Neural cell (in vitro differentiated cells): ENCODE measurements at regions not wholly inside any gene's neighbourhood (a gene's known extent, or its start where the extent isn't known, plus 50 kb on each side); places are given as distances from the start of the nearest gene placed in this dataset.

Experiments
- H2AFZ ChIP-seq: fragments of 200-600, 300-800 bp; sonication (generic), shearing (Covaris generic); 2 replicates; pipeline ENCODE4 v1.6.0; 2014; ENCODE audit warnings: low read depth, mild to moderate bottlenecking, antibody characterized with exemption, low read length, moderate library complexity
- H3F3A ChIP-seq: fragments of 200-600 bp; shearing (Covaris generic); 2 replicates; pipeline ENCODE4 v1.6.1; 2016; ENCODE audit warnings: mild to moderate bottlenecking, moderate library complexity, mixed read lengths, antibody characterized with exemption, low read length; ENCODE audit not compliant: insufficient read depth, poor library complexity, severe bottlenecking
- H3K27ac ChIP-seq: fragments of 200-600, 300-800 bp; sonication (generic), shearing (Covaris generic); 2 replicates; pipeline ENCODE4 v1.5.1; 2014; ENCODE audit warnings: mild to moderate bottlenecking, low read length, moderate library complexity
- H3K27me3 ChIP-seq: fragments of 300-800, 200-600 bp; sonication (generic), shearing (Covaris generic); 2 replicates; pipeline ENCODE4 v1.6.0; 2014; ENCODE audit warnings: mild to moderate bottlenecking, low read depth, low read length, moderate library complexity; ENCODE audit not compliant: insufficient read depth
- H3K36me3 ChIP-seq: fragments of 300-800, 200-600 bp; sonication (generic), shearing (Covaris generic); 2 replicates; pipeline ENCODE4 v1.5.1; 2014; ENCODE audit warnings: mild to moderate bottlenecking, antibody characterized with exemption, low read length, moderate library complexity; ENCODE audit not compliant: insufficient read depth
- H3K4me2 ChIP-seq: fragments of 300-800, 200-600 bp; sonication (generic), shearing (Covaris generic); 2 replicates; pipeline ENCODE4 v1.6.0; 2014; ENCODE audit warnings: mild to moderate bottlenecking, low read length
- H3K4me3 ChIP-seq: fragments of 300-800, 200-600 bp; sonication (generic), shearing (Covaris generic); 2 replicates; pipeline ENCODE4 v1.5.1; 2014; ENCODE audit warnings: mild to moderate bottlenecking, low read length, moderate library complexity
- H3K79me2 ChIP-seq: fragments of 200-600 bp; shearing (Covaris generic); replicated peaks from 2 replicates; pipeline ENCODE4 v1.6.0; 2014; ENCODE audit warnings: mild to moderate bottlenecking, low read length, moderate library complexity; ENCODE audit not compliant: insufficient read depth
- H3K9ac ChIP-seq: fragments of 300-800, 200-600 bp; sonication (generic), shearing (Covaris generic); 2 replicates; pipeline ENCODE4 v1.6.1; 2016; ENCODE audit warnings: mild to moderate bottlenecking, low read length, mixed read lengths
- H3K9me2 ChIP-seq: fragments of 200-600 bp; shearing (Covaris generic); 2 replicates; pipeline ENCODE4 v1.6.1; 2016; ENCODE audit warnings: mild to moderate bottlenecking, low read length, mixed read lengths; ENCODE audit not compliant: insufficient read depth
- H3K9me3 ChIP-seq: fragments of 200-600, 300-800 bp; sonication (generic), shearing (Covaris generic); 2 replicates; pipeline ENCODE4 v1.6.1; 2016; ENCODE audit warnings: mild to moderate bottlenecking, mixed run types, low read length, moderate library complexity, mixed read lengths
- H4K20me1 ChIP-seq: fragments of 200-600 bp; shearing (Covaris generic); 2 replicates; pipeline ENCODE4 v1.6.1; 2016; ENCODE audit warnings: mild to moderate bottlenecking, mixed run types; ENCODE audit not compliant: insufficient read depth
- EP300 ChIP-seq: fragments of 450-650 bp; conservative IDR thresholded peaks from 2 replicates; pipeline ENCODE4 v1.6.1; 2014; ENCODE audit warnings: antibody characterized with exemption, mild to moderate bottlenecking, moderate library complexity; ENCODE audit not compliant: poor library complexity, severe bottlenecking
- EZH2 ChIP-seq: fragments of 200-600, 300-800 bp; shearing (Covaris generic), sonication (generic); IDR thresholded peaks from 2 replicates; pipeline ENCODE4 v1.6.1; 2014; ENCODE audit warnings: antibody characterized with exemption, low read length, borderline replicate concordance, mild to moderate bottlenecking; ENCODE audit not compliant: insufficient read depth, poor library complexity, severe bottlenecking
- MXI1 ChIP-seq: fragments of 450-650 bp; conservative IDR thresholded peaks from 2 replicates; pipeline ENCODE4 v1.6.1; 2014; ENCODE audit warnings: antibody characterized with exemption, mild to moderate bottlenecking; ENCODE audit not compliant: poor library complexity, severe bottlenecking
- POLR2AphosphoS5 ChIP-seq: IDR thresholded peaks from 2 replicates; pipeline ENCODE4 v1.6.1; 2012
- RAD21 ChIP-seq: fragments of 450-650 bp; conservative IDR thresholded peaks from 2 replicates; pipeline ENCODE4 v1.6.1; 2014; ENCODE audit warnings: antibody characterized with exemption, mild to moderate bottlenecking, moderate library complexity
- SMC3 ChIP-seq: fragments of 450-650 bp; conservative IDR thresholded peaks from 2 replicates; pipeline ENCODE4 v1.6.1; 2014; ENCODE audit warnings: antibody characterized with exemption, mild to moderate bottlenecking, moderate library complexity; ENCODE audit not compliant: poor library complexity
- TAF1 ChIP-seq: IDR thresholded peaks from 2 replicates; pipeline ENCODE4 v1.6.1; 2012; ENCODE audit warnings: low read depth
- TF ChIP-seq, protein P1 (sequence below): IDR thresholded peaks from 2 replicates; pipeline ENCODE4 v1.6.1; 2012; ENCODE audit warnings: borderline replicate concordance
- TF ChIP-seq, protein P2 (sequence below): fragments of 450-650 bp; IDR thresholded peaks from 2 replicates; pipeline ENCODE4 v1.5.1; 2014; ENCODE audit warnings: antibody characterized with exemption, mild to moderate bottlenecking, moderate library complexity; ENCODE audit not compliant: poor library complexity, severe bottlenecking

GRCh38 chr10:123480344-123480743 lies 185.8 kb upstream of the GPR26 start:
- no peak overlapping the region for H3K4me3 ChIP-seq
- no peaks in the 10 kb centered on the region for H3K79me2 ChIP-seq
- no peaks in the 10 kb centered on the region for H3K36me3 ChIP-seq
- H3K9me2 ChIP-seq: no peaks in the 10 kb centered on the region
- no peak overlapping the region for H3K9ac ChIP-seq
- no peak overlapping the region for H3K27ac ChIP-seq
- H3K4me2 ChIP-seq: no peak overlapping the region
- TF ChIP-seq SMC3 (no peak), RAD21 (no peak), TAF1 (no peak), POLR2AphosphoS5 (no peak), MXI1 (no peak), EP300 (no peak)
- TF ChIP-seq, protein P1, sequence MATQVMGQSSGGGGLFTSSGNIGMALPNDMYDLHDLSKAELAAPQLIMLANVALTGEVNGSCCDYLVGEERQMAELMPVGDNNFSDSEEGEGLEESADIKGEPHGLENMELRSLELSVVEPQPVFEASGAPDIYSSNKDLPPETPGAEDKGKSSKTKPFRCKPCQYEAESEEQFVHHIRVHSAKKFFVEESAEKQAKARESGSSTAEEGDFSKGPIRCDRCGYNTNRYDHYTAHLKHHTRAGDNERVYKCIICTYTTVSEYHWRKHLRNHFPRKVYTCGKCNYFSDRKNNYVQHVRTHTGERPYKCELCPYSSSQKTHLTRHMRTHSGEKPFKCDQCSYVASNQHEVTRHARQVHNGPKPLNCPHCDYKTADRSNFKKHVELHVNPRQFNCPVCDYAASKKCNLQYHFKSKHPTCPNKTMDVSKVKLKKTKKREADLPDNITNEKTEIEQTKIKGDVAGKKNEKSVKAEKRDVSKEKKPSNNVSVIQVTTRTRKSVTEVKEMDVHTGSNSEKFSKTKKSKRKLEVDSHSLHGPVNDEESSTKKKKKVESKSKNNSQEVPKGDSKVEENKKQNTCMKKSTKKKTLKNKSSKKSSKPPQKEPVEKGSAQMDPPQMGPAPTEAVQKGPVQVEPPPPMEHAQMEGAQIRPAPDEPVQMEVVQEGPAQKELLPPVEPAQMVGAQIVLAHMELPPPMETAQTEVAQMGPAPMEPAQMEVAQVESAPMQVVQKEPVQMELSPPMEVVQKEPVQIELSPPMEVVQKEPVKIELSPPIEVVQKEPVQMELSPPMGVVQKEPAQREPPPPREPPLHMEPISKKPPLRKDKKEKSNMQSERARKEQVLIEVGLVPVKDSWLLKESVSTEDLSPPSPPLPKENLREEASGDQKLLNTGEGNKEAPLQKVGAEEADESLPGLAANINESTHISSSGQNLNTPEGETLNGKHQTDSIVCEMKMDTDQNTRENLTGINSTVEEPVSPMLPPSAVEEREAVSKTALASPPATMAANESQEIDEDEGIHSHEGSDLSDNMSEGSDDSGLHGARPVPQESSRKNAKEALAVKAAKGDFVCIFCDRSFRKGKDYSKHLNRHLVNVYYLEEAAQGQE: no peak
- H3K9me3 ChIP-seq: no peaks in the 10 kb centered on the region
- H3F3A ChIP-seq: no peaks in the 10 kb centered on the region
- H2AFZ ChIP-seq: no peak overlapping the region
- H4K20me1 ChIP-seq: no peaks in the 10 kb centered on the region
- H3K27me3 ChIP-seq: peaks cover 3% of the 10 kb centered on the region

DNA sequence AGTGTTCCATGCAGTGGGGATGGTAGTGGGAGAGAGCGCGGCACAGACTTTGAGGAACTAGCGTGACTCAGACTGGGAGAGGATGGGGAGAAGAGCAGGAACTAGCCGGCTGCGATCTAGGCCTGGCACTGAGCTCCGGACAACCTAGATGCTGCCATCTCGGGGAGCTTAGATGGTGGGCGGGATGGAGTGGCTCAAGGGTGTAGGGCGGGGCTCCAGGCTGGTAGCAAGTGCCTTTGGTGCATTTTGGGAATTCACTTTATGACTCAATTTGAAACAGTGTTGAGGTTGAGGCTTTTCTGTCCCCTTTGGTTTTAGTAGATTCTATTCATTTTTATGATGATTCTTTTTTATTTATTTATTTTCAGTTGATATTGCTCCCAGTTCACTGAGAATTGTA lies 185.3 kb upstream of the GPR26 start:
- no peaks in the 10 kb centered on the region for H3K9me3 ChIP-seq
- H3K36me3 ChIP-seq: no peaks in the 10 kb centered on the region
- H3F3A ChIP-seq: no peaks in the 10 kb centered on the region
- H3K9ac ChIP-seq: no peak overlapping the region
- no peaks in the 10 kb centered on the region for H3K79me2 ChIP-seq
- H2AFZ ChIP-seq: no peak overlapping the region
- no peaks in the 10 kb centered on the region for H3K9me2 ChIP-seq
- no peak overlapping the region for H3K4me2 ChIP-seq
- no peaks in the 10 kb centered on the region for H4K20me1 ChIP-seq
- no peak overlapping the region for H3K27ac ChIP-seq
- TF ChIP-seq SMC3: no peak
- TF ChIP-seq RAD21: no peak
- TF ChIP-seq, protein P1: no peak
- TF ChIP-seq, protein P2, sequence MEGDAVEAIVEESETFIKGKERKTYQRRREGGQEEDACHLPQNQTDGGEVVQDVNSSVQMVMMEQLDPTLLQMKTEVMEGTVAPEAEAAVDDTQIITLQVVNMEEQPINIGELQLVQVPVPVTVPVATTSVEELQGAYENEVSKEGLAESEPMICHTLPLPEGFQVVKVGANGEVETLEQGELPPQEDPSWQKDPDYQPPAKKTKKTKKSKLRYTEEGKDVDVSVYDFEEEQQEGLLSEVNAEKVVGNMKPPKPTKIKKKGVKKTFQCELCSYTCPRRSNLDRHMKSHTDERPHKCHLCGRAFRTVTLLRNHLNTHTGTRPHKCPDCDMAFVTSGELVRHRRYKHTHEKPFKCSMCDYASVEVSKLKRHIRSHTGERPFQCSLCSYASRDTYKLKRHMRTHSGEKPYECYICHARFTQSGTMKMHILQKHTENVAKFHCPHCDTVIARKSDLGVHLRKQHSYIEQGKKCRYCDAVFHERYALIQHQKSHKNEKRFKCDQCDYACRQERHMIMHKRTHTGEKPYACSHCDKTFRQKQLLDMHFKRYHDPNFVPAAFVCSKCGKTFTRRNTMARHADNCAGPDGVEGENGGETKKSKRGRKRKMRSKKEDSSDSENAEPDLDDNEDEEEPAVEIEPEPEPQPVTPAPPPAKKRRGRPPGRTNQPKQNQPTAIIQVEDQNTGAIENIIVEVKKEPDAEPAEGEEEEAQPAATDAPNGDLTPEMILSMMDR: no peak
- TF ChIP-seq MXI1: no peak
- no peak for TF ChIP-seq EZH2
- TF ChIP-seq TAF1: no peak
- H3K27me3 ChIP-seq: peaks cover 3% of the 10 kb centered on the region
- no peak overlapping the region for H3K4me3 ChIP-seq
